Uterus (tissue), 2 donors: ENCODE measurements at regions not wholly inside any gene's neighbourhood (a gene's known extent, or its start where the extent isn't known, plus 50 kb on each side); places are given as distances from the start of the nearest gene placed in this dataset.

ENCODE experiments used
- POLR2A ChIP-seq, 2 donors: fragments of 450-650 bp; IDR thresholded peaks; one replicate each; pipeline ENCODE4 v1.6.1; 2016; ENCODE audit warnings: antibody characterized with exemption in 2 of 2, mild to moderate bottlenecking in 1 of 2, moderate library complexity in 1 of 2
- TF ChIP-seq, protein P1 (sequence below), 4 experiments: fragments of 200-600 bp in 2 of 4; fragments of 450-650 bp in 2 of 4; sonication (generic) in 2 of 4; IDR thresholded peaks; one replicate each; pipeline ENCODE4 v1.5.1; 2016 to 2019; ENCODE audit warnings: antibody characterized with exemption in 4 of 4, mild to moderate bottlenecking in 2 of 4, moderate library complexity in 1 of 4

DNA sequence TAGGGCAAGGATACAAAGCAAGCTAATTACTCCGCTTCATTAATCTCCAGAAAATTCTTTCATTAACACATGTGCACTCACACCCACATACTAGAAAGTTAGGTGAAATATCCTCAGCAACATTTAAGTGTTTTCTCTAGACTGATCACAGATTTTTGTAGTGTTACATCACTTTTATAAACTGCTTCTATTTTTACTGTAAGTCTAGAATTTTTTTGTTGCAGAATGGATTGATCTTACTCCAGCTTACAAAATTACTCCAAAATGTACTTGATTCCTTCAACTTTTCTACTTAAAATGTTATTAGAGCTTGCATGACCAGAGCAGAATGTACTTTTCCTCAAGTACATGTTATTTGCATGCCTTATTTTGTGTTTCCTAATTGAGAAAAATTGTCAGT, 2325.2 kb downstream of the PCDH7 start:
- no peak for TF ChIP-seq POLR2A (IDR thresholded peaks at IDR 0.05)
- TF ChIP-seq, protein P1, sequence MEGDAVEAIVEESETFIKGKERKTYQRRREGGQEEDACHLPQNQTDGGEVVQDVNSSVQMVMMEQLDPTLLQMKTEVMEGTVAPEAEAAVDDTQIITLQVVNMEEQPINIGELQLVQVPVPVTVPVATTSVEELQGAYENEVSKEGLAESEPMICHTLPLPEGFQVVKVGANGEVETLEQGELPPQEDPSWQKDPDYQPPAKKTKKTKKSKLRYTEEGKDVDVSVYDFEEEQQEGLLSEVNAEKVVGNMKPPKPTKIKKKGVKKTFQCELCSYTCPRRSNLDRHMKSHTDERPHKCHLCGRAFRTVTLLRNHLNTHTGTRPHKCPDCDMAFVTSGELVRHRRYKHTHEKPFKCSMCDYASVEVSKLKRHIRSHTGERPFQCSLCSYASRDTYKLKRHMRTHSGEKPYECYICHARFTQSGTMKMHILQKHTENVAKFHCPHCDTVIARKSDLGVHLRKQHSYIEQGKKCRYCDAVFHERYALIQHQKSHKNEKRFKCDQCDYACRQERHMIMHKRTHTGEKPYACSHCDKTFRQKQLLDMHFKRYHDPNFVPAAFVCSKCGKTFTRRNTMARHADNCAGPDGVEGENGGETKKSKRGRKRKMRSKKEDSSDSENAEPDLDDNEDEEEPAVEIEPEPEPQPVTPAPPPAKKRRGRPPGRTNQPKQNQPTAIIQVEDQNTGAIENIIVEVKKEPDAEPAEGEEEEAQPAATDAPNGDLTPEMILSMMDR (IDR thresholded peaks at IDR 0.05) = no peak
